ENCODE measurements at regions not wholly inside any gene's neighbourhood (a gene's known extent, or its start where the extent isn't known, plus 50 kb on each side); places are given as distances from the start of the nearest gene placed in this dataset.

DNA sequence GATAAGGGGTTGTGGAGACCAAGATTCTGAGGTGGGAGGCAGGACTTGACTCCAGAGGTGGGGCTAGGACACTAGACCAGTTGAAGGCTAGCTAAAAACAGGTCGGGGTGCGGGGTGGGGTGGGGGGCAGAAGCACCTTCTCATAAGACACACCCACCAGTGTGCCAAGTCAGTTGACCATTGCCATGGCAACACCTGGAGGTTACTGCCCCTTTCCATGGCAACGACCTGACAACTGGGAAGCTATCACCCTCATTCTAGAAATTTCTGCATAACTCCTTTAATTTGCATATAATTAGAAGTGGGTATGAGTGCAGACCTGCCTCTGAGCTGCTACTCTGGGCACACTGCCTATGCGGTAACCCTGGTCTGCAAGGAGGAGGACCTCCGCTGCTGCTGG lies 53.9 kb upstream of the ALOX12 start:
- peaks cover 8% of the 10 kb centered on the region for H3K27me3 ChIP-seq (ENCODE audit: low read depth)
- H3K4me1 ChIP-seq = no peaks in the 10 kb centered on the region
- H3K9me3 ChIP-seq (replicated peaks) = no peaks in the 10 kb centered on the region
- no peak for DNase-seq
- intact Hi-C loops (cut with micrococcal nuclease) = no loop called here
- no peak overlapping the region for H3K27ac ChIP-seq (replicated peaks)
- no peak for TF ChIP-seq CTCF (IDR thresholded peaks at IDR 0.05; ENCODE audit: borderline replicate concordance)
- no peak overlapping the region for H3K4me3 ChIP-seq
- no peaks in the 10 kb centered on the region for H3K36me3 ChIP-seq

DNA sequence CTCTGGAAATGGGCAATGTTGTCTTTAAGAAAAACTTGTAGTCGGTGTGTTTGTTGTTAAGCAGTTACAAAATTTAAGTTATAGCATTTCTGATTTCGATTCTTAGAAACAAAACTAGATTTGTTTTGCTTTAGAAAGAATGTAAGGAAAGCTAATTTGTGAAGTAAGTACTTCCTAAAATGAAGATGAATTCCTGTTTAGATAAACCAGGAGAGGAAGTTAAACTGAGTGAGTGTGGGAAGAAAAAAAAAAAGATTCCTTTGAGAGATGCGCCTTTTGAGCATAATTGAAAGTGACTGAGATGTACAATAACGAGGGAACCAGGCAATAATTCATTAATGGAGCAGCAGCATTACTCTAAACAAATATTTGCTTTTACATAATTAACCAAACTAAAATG lies 52.4 kb upstream of the ALOX12 start:
- Histone ChIP-seq H3K27me3 (ENCODE audit: low read depth) (peaks cover 8% of the 10 kb centered on the region), H3K36me3 (no peaks in the 10 kb centered on the region), H3K4me1 (peaks cover under 1% of the 10 kb centered on the region), H3K9me3 (replicated peaks) (no peaks in the 10 kb centered on the region), H3K4me3 (no peak overlapping the region), H3K27ac (replicated peaks) (no peak overlapping the region)
- DNase-seq = no peak
- TF ChIP-seq CTCF (IDR thresholded peaks at IDR 0.05; ENCODE audit: borderline replicate concordance) = no peak
- intact Hi-C loops (cut with micrococcal nuclease) = no loop called here
